COR-L47 (cell line): ENCODE measurements at regions not wholly inside any gene's neighbourhood (a gene's known extent, or its start where the extent isn't known, plus 50 kb on each side); places are given as distances from the start of the nearest gene placed in this dataset.
"Not testable (repeated sequence)": the region's sequence is repeated elsewhere in the genome, so short reads cannot be mapped to it uniquely, and the experiment has no call there.

Experiments
- DNase-seq: peaks from one replicate; lab custom pipeline; 2025; lab: John Stamatoyannopoulos, UW

DNA sequence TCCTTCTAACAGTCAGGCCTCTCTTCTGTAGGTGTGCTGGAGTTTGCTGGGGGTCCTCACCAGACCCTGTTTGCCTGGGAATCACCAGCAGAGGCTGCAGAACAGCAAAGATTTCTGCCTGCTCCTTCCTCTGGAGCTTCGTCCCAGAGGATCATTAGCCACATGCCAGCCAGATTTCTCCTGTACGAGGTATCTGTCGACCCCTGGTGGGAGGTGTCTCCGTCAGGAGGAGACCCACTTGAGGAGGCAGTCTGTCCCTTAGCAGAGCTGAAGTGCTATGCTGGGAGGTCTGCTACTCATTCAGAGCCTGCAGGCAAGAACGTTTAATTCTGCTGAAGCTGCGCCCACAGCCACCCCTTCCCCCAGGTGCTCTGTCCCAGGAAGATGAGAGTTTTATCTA lies 611.1 kb upstream of the COBL start:
- no peak for DNase-seq

- DNase-seq, result no peak
These were observed 602.0 kb upstream of the COBL start for GRCh38 chr7:51918581-51918980.

- no peak for DNase-seq
These were observed 584.9 kb upstream of the COBL start for GRCh38 chr7:51901489-51901840.

DNA sequence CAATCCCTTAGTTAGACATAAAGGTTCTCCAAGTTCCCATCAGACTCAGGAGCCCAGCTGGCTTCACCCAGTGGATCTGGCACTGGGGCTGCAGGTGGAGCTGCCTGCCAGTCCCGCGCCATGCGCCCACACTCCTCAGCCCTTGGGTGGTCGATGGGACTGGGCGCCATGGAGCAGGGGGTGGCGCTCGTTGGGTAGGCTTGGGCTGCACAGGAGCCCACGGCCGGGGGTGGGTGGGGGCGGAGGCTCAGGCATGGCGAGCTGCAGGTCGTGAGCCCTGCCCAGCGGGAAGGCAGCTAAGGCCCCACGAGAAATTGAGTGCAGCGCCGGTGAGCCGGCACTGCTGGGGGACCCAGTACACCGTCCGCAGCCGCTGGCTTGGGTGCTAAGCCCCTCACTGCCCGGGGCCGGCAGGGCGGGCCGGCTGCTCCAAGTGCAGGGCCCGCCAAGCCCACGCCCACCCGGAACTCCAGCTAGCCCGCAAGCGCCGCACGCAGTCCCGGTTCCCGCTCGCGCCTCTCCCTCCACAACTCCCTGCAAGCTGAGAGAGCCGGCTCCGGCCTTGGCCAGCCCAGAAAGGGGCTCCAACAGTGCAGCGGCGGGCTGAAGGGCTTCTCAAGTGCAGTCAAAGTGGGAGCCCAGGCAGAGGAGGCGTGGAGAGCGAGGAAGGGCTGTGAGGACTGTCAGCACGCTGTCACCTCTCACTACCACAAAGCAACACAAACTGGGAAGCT lies 584.3 kb upstream of the COBL start:
- not testable (repeated sequence) for DNase-seq

DNA sequence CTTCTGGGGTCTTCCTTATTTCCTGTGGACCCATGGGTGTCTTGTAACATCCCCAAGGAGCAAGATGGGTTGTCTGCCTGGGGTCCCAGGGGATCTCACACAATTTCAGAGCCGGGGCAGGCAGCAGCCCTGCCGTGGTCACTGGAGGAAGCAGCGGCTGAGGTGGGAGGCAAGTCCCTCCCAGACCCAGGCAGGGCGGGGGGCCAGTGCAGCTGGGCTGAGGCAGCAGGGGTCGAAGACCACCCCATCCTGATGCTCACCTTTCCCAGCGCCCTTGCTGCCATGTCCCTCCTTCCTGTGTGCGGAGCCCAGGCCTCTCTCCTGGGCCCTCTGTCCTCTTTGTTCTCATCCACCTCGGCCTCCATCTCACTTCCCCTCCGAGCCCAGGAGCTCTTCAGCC lies 583.0 kb upstream of the COBL start:
- DNase-seq, result no peak

DNA sequence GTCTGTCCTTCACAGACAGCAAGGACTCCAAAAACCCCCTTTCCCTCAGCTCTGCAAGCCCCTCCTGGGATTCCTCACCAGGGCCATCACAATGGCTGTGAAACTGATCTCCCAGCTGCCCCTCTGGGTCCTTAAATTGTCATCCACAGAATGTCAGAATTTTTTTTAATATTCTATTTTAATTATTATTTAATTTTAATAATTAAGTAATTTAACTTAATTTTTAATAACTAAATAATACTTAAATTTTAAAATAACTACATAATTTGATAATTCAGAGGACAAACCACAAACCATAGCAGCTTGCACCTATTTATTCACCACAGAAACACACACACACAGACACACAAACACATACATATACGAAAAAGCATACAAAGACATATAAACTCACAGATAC lies 565.8 kb upstream of the COBL start:
- no peak for DNase-seq

GRCh38 chr7:51881309-51881708 lies 564.7 kb upstream of the COBL start:
- DNase-seq, result no peak

GRCh38 chr7:51878865-51879264 lies 562.3 kb upstream of the COBL start:
- no peak for DNase-seq

DNA sequence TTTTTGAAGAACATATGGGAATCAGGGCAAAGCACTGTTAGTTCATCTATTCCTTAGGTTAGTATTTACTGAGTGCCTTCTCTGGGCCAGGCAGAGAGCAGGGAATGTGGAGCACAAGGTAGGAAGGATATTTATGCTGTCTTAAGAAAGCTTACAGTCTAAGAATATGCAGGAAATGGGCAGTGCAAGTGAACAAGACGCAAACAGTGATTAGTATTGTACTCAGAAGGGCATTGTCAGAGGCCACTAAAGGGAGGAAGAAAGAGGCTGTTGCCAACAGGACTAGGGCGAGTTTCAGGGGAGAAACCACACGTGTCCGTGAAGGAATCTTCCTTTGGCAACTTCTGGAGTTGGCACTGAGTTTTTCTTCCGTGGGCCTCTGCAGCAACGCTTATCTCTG lies 552.8 kb upstream of the COBL start:
- no peak for DNase-seq

GRCh38 chr7:51867117-51867516 lies 550.5 kb upstream of the COBL start:
- DNase-seq, result no peak

DNA sequence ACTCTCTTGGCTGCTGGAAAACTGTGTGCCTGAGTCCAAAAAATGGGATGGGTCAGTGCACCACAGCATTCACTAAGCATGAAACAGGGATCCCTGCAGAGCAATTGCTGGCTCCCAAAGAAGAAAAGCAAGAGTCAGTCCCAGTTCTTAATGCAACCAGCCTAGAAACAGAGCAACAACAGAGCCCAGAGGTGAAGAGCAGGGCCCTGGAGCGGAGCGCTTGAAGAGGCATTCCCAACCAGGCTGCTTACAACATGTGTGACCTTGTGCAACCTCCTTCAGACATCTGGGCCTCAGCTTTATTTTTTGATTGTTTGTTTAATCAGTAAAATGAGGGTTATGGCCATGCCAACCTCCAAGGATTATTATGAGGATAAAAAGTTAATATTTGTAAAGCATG lies 543.7 kb upstream of the COBL start:
- no peak for DNase-seq

DNA sequence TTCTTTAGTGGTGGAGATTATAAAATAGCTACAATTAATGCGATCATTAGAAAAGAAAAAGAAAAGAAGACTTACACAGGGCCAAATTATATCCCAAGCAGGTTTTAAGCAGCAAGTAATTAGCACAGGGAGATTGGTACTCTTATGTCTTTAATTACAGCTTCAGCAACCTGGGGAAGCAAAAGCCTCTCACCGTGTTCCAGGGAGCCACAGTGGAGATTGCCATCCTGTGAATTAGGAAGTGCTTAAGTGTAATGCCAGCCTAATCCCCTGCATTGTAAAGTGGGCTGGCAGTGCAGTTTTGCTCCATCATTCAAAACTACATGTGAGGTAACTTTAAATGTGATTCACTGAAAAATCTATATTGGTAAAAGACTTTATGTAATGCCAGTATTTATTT lies 533.5 kb upstream of the COBL start:
- DNase-seq, result no peak

- no peak for DNase-seq
These were observed 531.0 kb upstream of the COBL start for GRCh38 chr7:51847461-51848134.

- not testable (repeated sequence) for DNase-seq
These were observed 522.5 kb upstream of the COBL start for GRCh38 chr7:51839130-51839529.

DNA sequence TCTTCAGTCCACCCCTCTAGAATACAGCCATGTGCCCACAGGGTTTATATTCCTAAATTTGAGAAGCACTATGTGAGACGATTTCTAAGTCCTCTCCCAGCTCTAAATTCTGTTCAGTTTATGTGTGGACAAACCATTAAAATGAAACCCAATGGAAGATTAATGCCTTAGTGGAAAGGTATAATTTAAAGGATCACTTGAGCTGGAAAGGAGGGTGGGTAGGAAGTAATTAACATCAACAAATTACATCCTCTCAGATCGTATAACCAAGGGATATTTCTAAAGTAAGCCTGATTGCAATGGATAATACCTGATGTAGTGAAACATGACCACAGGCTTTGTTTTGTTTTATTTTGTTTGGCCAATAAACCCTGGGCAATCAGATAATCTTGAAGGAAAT lies 511.0 kb upstream of the COBL start:
- DNase-seq, result peak; percentile 53

GRCh38 chr7:51824050-51824449 lies 507.4 kb upstream of the COBL start:
- DNase-seq, result no peak

DNA sequence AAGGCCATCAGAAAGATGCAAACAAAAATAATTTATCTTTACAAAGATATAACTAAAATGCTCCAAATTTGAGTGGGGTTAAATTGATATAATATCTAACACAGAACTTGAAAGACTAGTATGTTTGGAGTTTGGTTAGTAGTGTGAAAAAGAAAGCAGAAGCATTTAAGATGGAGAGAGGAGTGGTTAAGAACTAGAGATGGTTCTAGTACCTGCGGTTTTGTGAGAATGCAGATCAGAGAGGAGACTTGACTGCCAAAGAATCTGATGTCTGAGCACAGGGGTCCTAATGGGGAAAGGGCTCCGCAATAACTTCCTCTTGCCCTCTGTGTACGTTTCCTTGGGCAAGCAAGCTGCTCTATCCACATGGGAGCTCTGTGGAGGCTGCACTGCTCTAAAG lies 506.8 kb upstream of the COBL start:
- DNase-seq, result no peak

GRCh38 chr7:51817694-51818225 lies 501.2 kb upstream of the COBL start:
- no peak for DNase-seq

DNA sequence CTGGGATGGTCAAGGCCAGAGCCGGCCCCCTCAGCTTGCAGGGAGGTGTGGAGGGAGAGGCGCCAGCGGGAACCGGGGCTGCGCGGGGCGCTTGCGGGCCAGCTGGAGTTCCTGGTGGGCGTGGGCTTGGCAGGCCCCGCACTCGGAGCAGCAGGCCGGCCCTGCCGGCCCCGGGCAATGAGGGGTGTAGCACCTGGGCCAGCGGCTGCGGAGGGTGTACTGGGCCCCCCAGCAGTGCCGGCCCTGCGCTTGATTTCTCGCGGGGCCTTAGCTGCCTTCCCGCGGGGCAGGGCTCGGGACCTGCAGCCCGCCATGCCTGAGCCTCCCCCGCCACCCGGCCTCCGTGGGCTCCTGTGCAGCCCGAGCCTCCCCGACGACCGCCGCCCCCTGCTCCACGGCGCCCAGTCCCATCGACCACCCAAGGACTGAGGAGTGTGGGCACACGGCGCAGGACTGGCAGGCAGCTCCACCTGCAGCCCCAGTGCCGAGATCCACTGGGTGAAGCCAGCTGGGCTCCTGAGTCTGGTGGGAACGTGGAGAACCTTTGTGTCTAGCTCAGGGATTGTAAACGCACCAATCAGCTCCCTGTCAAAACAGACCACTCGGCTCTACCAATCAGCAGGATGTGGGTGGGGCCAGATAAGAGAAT lies 489.3 kb upstream of the COBL start:
- DNase-seq, result not testable (repeated sequence)

GRCh38 chr7:51802718-51803117 lies 486.1 kb upstream of the COBL start:
- peak; percentile 76 for DNase-seq

- no peak for DNase-seq
These were observed 480.8 kb upstream of the COBL start for GRCh38 chr7:51797371-51797770.

- DNase-seq, result no peak
These were observed 476.2 kb upstream of the COBL start for GRCh38 chr7:51792796-51793195.

DNA sequence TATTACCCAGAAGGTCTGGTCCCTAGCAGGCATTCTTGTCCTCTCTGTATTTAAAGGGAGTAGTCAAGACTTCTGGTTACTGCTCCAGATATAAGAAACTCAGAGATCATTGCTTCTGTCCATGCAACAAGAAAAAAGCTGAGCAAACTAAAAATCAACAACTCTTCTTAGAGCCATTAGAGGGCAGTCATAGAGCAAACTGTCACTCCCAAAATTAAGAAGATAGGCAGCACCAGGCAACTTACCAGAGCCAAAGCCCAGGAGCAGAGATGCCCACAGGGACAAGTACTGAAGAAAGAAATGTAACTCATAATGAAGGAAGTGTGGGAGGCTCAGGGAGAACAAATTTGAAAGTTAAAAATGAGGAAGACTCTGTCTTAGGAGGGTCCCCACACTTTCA lies 472.9 kb upstream of the COBL start:
- no peak for DNase-seq
